Lower leg skin (tissue), 3 donors: ENCODE measurements at regions not wholly inside any gene's neighbourhood (a gene's known extent, or its start where the extent isn't known, plus 50 kb on each side); places are given as distances from the start of the nearest gene placed in this dataset.
"Not testable (repeated sequence)": the region's sequence is repeated elsewhere in the genome, so short reads cannot be mapped to it uniquely, and the experiment has no call there.

Experiments
- POLR2A ChIP-seq, 2 donors: fragments of 450-650 bp; IDR thresholded peaks; one replicate each; pipeline ENCODE4 v1.6.1; 2016 to 2017; ENCODE audit warnings: antibody characterized with exemption in 2 of 2, mild to moderate bottlenecking in 1 of 2, moderate library complexity in 1 of 2
- TF ChIP-seq, protein P1 (sequence below), 3 donors: fragments of 450-650 bp; IDR thresholded peaks; one replicate each; pipeline ENCODE4 v1.5.1; 2016; ENCODE audit warnings: antibody characterized with exemption in 3 of 3, mild to moderate bottlenecking in 3 of 3, moderate library complexity in 2 of 3

DNA sequence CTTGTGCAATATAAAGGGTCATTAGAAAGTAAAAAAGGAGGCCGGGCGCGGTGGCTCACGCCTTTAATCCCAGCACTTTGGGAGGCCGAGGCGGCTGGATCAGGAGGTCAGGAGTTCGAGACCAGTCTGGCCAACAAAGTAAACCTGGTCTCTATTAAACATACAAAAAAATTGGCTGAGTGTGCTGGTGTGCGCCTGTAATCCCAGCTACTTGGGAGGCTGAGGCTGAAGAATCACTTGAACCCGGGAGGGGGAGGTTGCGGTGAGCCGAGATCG, 102.8 kb upstream of the TMPRSS2 start:
- not testable (repeated sequence) for TF ChIP-seq POLR2A (IDR thresholded peaks at IDR 0.05)
- TF ChIP-seq, protein P1, sequence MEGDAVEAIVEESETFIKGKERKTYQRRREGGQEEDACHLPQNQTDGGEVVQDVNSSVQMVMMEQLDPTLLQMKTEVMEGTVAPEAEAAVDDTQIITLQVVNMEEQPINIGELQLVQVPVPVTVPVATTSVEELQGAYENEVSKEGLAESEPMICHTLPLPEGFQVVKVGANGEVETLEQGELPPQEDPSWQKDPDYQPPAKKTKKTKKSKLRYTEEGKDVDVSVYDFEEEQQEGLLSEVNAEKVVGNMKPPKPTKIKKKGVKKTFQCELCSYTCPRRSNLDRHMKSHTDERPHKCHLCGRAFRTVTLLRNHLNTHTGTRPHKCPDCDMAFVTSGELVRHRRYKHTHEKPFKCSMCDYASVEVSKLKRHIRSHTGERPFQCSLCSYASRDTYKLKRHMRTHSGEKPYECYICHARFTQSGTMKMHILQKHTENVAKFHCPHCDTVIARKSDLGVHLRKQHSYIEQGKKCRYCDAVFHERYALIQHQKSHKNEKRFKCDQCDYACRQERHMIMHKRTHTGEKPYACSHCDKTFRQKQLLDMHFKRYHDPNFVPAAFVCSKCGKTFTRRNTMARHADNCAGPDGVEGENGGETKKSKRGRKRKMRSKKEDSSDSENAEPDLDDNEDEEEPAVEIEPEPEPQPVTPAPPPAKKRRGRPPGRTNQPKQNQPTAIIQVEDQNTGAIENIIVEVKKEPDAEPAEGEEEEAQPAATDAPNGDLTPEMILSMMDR (IDR thresholded peaks at IDR 0.05), result not testable (repeated sequence)
